ENCODE measurements at regions not wholly inside any gene's neighbourhood (a gene's known extent, or its start where the extent isn't known, plus 50 kb on each side); places are given as distances from the start of the nearest gene placed in this dataset.

DNA sequence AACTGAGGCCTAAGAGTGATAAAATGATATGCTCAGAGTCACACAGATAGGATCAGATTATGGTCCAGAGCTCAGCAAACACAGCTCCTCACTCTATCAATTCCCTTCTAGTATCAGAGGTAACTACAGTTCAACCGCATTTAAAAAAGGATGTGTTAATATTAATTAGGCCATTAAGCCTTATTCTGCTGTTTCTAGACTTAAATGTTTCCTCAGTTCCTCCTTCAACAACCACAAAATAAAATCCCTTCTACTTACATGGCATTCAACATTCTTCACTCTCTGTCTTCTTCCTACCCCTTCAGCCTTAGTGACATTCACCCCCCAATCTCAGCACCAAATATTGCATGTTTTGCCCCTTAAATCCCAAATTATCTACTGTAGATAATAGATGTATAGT is 254.9 kb downstream of the PLPP3 start:
- TF ChIP-seq, protein P1, sequence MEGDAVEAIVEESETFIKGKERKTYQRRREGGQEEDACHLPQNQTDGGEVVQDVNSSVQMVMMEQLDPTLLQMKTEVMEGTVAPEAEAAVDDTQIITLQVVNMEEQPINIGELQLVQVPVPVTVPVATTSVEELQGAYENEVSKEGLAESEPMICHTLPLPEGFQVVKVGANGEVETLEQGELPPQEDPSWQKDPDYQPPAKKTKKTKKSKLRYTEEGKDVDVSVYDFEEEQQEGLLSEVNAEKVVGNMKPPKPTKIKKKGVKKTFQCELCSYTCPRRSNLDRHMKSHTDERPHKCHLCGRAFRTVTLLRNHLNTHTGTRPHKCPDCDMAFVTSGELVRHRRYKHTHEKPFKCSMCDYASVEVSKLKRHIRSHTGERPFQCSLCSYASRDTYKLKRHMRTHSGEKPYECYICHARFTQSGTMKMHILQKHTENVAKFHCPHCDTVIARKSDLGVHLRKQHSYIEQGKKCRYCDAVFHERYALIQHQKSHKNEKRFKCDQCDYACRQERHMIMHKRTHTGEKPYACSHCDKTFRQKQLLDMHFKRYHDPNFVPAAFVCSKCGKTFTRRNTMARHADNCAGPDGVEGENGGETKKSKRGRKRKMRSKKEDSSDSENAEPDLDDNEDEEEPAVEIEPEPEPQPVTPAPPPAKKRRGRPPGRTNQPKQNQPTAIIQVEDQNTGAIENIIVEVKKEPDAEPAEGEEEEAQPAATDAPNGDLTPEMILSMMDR (IDR thresholded peaks at IDR 0.05), result no peak
- TF ChIP-seq POLR2A (IDR thresholded peaks at IDR 0.05; ENCODE audit: low read depth), result no peak
